ENCODE measurements at regions not wholly inside any gene's neighbourhood (a gene's known extent, or its start where the extent isn't known, plus 50 kb on each side); places are given as distances from the start of the nearest gene placed in this dataset.
"Not testable (repeated sequence)": the region's sequence is repeated elsewhere in the genome, so short reads cannot be mapped to it uniquely, and the experiment has no call there.

DNA sequence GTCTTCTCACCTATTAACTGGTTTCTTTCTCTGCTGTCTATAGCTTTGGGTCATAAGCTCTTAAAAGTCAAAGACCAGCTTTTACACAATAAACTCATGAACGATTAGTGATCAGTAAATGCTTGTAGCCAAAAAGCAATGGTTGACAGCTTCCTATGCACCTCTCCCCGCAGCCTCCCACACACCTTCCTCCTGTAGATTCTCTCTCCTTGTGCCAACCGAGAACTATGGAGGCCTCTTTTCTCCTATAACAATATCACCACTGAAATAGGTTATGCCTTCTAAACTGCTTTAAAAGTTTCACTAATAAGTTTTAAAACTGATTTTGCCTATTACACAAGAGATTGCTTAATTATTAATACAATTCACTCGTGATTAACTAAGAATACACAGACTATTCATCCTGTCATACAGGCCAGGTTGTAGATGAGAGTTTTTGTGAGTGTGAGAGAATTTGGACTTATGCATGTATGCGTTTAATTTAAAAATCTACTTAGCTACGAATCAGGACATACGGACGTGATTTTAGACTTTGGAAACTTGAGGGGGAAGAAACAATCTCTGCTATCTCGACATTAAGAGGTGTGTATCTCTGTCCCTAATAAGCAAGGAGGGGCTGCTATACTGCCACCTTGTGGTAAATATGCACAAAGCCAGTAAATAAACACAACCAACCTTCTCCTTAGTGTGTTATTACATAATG lies 229.1 kb upstream of the RBBP8 start:
- H3K36me3 ChIP-seq (ENCODE audit: low read depth): no peaks in the 10 kb centered on the region
- no peak overlapping the region for H3K4me3 ChIP-seq (ENCODE audit: severe bottlenecking)
- DNase-seq (ENCODE audit: low spot score): no peak
- ATAC-seq (ENCODE audit: low read depth): peak; percentile 58; the same call in 1 of the 3 replicates
- TF ChIP-seq, protein P1, sequence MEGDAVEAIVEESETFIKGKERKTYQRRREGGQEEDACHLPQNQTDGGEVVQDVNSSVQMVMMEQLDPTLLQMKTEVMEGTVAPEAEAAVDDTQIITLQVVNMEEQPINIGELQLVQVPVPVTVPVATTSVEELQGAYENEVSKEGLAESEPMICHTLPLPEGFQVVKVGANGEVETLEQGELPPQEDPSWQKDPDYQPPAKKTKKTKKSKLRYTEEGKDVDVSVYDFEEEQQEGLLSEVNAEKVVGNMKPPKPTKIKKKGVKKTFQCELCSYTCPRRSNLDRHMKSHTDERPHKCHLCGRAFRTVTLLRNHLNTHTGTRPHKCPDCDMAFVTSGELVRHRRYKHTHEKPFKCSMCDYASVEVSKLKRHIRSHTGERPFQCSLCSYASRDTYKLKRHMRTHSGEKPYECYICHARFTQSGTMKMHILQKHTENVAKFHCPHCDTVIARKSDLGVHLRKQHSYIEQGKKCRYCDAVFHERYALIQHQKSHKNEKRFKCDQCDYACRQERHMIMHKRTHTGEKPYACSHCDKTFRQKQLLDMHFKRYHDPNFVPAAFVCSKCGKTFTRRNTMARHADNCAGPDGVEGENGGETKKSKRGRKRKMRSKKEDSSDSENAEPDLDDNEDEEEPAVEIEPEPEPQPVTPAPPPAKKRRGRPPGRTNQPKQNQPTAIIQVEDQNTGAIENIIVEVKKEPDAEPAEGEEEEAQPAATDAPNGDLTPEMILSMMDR (IDR thresholded peaks at IDR 0.05; ENCODE audit: poor library complexity, severe bottlenecking): peak; percentile 91
- H3K9me3 ChIP-seq (ENCODE audit: severe bottlenecking): no peaks in the 10 kb centered on the region
- peaks cover 2% of the 10 kb centered on the region for H3K4me1 ChIP-seq (ENCODE audit: insufficient read depth, poor library complexity, severe bottlenecking)
- H3K27ac ChIP-seq (ENCODE audit: poor library complexity, severe bottlenecking): no peak overlapping the region
- H3K27me3 ChIP-seq (ENCODE audit: insufficient read depth, poor library complexity, severe bottlenecking): no peaks in the 10 kb centered on the region

DNA sequence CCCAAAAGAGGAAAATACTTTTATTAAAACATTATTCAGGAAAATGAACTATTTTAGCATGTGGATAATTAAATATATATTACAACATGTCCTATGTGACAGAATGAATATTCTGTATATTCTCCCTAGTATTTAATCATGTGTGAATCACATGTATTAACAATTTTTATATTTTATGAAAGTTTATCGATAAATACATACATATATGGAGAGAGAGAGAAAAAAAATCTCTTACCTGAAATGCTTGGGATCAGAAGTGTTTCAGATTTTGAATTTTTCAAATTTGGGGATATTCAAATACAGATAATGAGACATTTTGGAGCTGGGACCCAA lies 228.6 kb upstream of the RBBP8 start:
- TF ChIP-seq, protein P1 (IDR thresholded peaks at IDR 0.05; ENCODE audit: poor library complexity, severe bottlenecking): peak; percentile 68
- Histone ChIP-seq H3K27ac (ENCODE audit: poor library complexity, severe bottlenecking) (no peak overlapping the region), H3K9me3 (ENCODE audit: severe bottlenecking) (no peaks in the 10 kb centered on the region), H3K36me3 (ENCODE audit: low read depth) (no peaks in the 10 kb centered on the region), H3K4me1 (ENCODE audit: insufficient read depth, poor library complexity, severe bottlenecking) (peaks cover 2% of the 10 kb centered on the region), H3K27me3 (ENCODE audit: insufficient read depth, poor library complexity, severe bottlenecking) (no peaks in the 10 kb centered on the region), H3K4me3 (ENCODE audit: severe bottlenecking) (no peak overlapping the region)
- no peak for ATAC-seq (ENCODE audit: low read depth)
- DNase-seq (ENCODE audit: low spot score): no peak

DNA sequence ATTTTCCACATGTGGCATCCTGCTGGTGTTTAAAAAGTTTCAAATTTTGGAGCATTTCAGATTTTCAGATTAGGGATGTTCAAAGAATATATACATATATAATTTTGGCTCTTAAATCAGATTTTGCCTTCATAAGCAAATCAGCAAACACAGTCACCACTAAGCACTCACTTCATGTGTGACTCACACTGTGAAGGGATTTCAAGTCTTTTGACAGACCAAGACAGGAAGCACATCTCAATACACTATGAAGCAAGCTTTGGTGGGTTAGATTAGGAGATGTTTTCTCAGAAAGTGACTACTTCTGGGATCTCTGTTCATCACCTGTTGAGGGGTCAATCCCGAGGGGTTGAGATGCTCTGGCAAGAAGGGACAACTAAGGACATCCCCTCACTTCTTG lies 227.8 kb upstream of the RBBP8 start:
- DNase-seq (ENCODE audit: low spot score) (no peak), ATAC-seq (ENCODE audit: low read depth) (peak; percentile 95)
- H3K27ac ChIP-seq (ENCODE audit: poor library complexity, severe bottlenecking): no peak overlapping the region
- H3K27me3 ChIP-seq (ENCODE audit: insufficient read depth, poor library complexity, severe bottlenecking): no peaks in the 10 kb centered on the region
- no peaks in the 10 kb centered on the region for H3K9me3 ChIP-seq (ENCODE audit: severe bottlenecking)
- H3K4me3 ChIP-seq (ENCODE audit: severe bottlenecking): no peak overlapping the region
- peaks cover 3% of the 10 kb centered on the region for H3K4me1 ChIP-seq (ENCODE audit: insufficient read depth, poor library complexity, severe bottlenecking)
- TF ChIP-seq, protein P1 (IDR thresholded peaks at IDR 0.05; ENCODE audit: poor library complexity, severe bottlenecking): no peak
- H3K36me3 ChIP-seq (ENCODE audit: low read depth): no peaks in the 10 kb centered on the region

DNA sequence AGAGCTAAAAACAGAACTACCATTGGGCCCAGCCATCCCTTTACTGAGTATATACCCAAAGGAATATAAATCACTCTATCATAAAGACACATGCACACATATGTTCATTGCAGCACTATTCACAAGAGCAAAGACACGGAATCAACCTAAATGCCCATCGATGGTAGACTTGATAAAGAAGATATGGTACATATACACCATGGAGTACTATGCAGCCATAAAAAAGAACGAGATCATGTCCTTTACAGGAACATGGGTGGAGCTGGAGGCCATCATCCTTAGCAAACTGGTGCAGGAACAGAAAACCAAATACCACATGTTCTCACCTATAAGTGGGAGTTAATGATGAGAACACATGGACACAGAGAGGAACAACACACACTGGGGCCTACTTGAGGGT lies 227.1 kb upstream of the RBBP8 start:
- H3K4me3 ChIP-seq (ENCODE audit: severe bottlenecking); ATAC-seq (ENCODE audit: low read depth); H3K9me3 ChIP-seq (ENCODE audit: severe bottlenecking); H3K27me3 ChIP-seq (ENCODE audit: insufficient read depth, poor library complexity, severe bottlenecking); DNase-seq (ENCODE audit: low spot score); H3K36me3 ChIP-seq (ENCODE audit: low read depth); H3K4me1 ChIP-seq (ENCODE audit: insufficient read depth, poor library complexity, severe bottlenecking); H3K27ac ChIP-seq (ENCODE audit: poor library complexity, severe bottlenecking): not testable (repeated sequence)

DNA sequence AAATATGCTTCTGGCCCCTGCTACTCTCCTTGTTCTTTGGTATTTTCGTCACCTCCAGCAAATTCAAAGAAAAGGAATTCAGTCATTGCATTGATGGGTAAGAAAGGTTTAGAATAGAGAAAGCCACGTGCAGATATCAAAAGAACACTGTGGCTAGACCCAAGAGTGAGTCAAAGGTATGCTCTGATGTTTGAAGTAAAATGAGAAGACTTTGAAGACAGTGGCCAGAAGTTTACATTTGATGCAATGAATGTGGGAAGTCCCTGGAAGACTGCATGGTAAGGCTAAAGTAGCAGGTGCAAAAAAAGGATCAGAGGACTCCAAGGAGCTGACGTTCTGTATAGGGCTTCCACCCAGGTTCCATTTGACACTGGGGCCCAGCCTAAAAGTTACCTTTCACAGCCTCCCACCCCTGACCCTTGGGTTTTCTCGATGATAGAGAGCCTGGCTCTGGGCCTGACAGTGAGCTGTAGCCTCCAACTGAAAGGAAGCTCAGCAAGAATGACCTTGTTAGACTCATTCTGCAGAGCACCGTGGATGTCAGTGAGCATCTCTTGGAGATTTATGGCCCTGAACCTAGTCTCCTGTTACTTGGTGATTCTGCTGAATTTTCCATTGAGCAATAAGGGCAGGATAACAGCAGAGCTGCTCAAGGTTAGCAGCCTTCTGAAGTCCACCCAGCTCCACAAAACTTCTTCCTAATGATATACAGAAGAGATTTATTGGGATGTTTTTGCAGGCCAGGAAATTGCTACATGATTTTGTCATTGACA lies 223.7 kb upstream of the RBBP8 start:
- TF ChIP-seq, protein P1 (IDR thresholded peaks at IDR 0.05; ENCODE audit: poor library complexity, severe bottlenecking): no peak
- peaks cover 16% of the 10 kb centered on the region for H3K4me1 ChIP-seq (ENCODE audit: insufficient read depth, poor library complexity, severe bottlenecking)
- ATAC-seq (ENCODE audit: low read depth): no peak
- no peak overlapping the region for H3K4me3 ChIP-seq (ENCODE audit: severe bottlenecking)
- no peaks in the 10 kb centered on the region for H3K9me3 ChIP-seq (ENCODE audit: severe bottlenecking)
- H3K36me3 ChIP-seq (ENCODE audit: low read depth): no peaks in the 10 kb centered on the region
- H3K27me3 ChIP-seq (ENCODE audit: insufficient read depth, poor library complexity, severe bottlenecking): no peaks in the 10 kb centered on the region
- no peak overlapping the region for H3K27ac ChIP-seq (ENCODE audit: poor library complexity, severe bottlenecking)
- no peak for DNase-seq (ENCODE audit: low spot score)
